ENCODE measurements at regions not wholly inside any gene's neighbourhood (a gene's known extent, or its start where the extent isn't known, plus 50 kb on each side); places are given as distances from the start of the nearest gene placed in this dataset.

DNA sequence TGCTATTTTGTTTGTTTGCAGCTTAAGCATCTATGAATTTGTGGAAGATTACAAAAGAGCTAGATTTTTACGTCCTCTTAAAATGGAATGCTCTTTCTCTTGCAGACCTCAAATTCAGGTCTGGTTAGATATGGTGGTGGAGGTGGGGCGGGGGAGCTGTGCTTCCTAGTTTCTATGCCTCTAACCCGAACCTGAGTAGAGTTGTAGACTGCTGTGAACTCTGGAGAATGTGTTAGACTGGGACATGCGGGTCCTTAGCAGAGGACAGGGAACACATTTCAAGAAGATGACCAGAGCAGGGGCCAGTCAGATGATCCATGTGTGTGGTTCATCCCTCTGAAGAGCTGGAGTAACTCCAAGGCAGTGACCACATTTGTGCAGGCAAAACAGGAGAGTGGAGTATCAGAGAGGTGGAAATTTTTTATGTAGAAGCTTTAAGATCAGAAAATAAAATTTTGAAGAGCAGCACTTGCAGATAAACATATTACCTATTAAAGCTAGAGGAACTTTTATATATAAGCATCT is 154.9 kb downstream of the FAM174A start:
- no peak for TF ChIP-seq RXRA (IDR thresholded peaks at IDR 0.05)
- TF ChIP-seq SP1 (IDR thresholded peaks at IDR 0.05), result no peak
- no peak for TF ChIP-seq NR2F2 (IDR thresholded peaks at IDR 0.05)
- no peak for TF ChIP-seq JUND (IDR thresholded peaks at IDR 0.05)
- TF ChIP-seq TAF1 (conservative IDR thresholded peaks at IDR 0.05), result no peak
- TF ChIP-seq, protein P1, sequence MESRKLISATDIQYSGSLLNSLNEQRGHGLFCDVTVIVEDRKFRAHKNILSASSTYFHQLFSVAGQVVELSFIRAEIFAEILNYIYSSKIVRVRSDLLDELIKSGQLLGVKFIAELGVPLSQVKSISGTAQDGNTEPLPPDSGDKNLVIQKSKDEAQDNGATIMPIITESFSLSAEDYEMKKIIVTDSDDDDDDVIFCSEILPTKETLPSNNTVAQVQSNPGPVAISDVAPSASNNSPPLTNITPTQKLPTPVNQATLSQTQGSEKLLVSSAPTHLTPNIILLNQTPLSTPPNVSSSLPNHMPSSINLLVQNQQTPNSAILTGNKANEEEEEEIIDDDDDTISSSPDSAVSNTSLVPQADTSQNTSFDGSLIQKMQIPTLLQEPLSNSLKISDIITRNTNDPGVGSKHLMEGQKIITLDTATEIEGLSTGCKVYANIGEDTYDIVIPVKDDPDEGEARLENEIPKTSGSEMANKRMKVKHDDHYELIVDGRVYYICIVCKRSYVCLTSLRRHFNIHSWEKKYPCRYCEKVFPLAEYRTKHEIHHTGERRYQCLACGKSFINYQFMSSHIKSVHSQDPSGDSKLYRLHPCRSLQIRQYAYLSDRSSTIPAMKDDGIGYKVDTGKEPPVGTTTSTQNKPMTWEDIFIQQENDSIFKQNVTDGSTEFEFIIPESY (IDR thresholded peaks at IDR 0.05), result no peak
- TF ChIP-seq HNF4G (IDR thresholded peaks at IDR 0.05), result no peak
- TF ChIP-seq, protein P2, sequence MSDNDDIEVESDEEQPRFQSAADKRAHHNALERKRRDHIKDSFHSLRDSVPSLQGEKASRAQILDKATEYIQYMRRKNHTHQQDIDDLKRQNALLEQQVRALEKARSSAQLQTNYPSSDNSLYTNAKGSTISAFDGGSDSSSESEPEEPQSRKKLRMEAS (IDR thresholded peaks at IDR 0.05), result no peak
- no peak for TF ChIP-seq FOXA1 (IDR thresholded peaks at IDR 0.05)
- TF ChIP-seq, protein P3, sequence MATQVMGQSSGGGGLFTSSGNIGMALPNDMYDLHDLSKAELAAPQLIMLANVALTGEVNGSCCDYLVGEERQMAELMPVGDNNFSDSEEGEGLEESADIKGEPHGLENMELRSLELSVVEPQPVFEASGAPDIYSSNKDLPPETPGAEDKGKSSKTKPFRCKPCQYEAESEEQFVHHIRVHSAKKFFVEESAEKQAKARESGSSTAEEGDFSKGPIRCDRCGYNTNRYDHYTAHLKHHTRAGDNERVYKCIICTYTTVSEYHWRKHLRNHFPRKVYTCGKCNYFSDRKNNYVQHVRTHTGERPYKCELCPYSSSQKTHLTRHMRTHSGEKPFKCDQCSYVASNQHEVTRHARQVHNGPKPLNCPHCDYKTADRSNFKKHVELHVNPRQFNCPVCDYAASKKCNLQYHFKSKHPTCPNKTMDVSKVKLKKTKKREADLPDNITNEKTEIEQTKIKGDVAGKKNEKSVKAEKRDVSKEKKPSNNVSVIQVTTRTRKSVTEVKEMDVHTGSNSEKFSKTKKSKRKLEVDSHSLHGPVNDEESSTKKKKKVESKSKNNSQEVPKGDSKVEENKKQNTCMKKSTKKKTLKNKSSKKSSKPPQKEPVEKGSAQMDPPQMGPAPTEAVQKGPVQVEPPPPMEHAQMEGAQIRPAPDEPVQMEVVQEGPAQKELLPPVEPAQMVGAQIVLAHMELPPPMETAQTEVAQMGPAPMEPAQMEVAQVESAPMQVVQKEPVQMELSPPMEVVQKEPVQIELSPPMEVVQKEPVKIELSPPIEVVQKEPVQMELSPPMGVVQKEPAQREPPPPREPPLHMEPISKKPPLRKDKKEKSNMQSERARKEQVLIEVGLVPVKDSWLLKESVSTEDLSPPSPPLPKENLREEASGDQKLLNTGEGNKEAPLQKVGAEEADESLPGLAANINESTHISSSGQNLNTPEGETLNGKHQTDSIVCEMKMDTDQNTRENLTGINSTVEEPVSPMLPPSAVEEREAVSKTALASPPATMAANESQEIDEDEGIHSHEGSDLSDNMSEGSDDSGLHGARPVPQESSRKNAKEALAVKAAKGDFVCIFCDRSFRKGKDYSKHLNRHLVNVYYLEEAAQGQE (IDR thresholded peaks at IDR 0.05), result no peak
- TF ChIP-seq FOXA2 (IDR thresholded peaks at IDR 0.05), result no peak
- TF ChIP-seq, protein P4, sequence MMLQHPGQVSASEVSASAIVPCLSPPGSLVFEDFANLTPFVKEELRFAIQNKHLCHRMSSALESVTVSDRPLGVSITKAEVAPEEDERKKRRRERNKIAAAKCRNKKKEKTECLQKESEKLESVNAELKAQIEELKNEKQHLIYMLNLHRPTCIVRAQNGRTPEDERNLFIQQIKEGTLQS (IDR thresholded peaks at IDR 0.05), result no peak
- TF ChIP-seq RAD21 (IDR thresholded peaks at IDR 0.05), result no peak
- H3K4me3 ChIP-seq (ENCODE audit: low read depth in 1 of 3, low read length in 3 of 3), result no peak overlapping the region
- no peaks in the 10 kb centered on the region for H3K4me1 ChIP-seq (ENCODE audit: control insufficient read depth in 4 of 4, insufficient read depth in 4 of 4, low read length in 3 of 4)
- DNase-seq (ENCODE audit: low spot score), result no peak
- H3K27me3 ChIP-seq (ENCODE audit: control insufficient read depth in 4 of 4, insufficient read depth in 4 of 4, low read length in 3 of 4), result peaks cover 0 to 2% (median 0%) of the 10 kb centered on the region in 4 donors
- H3K27ac ChIP-seq (ENCODE audit: low read depth in 1 of 2, low read length in 2 of 2), result no peak overlapping the region
- WGBS, result 78% methylated on average over 4 of the region's 4 CpGs
- no peaks in the 10 kb centered on the region for H3K36me3 ChIP-seq (ENCODE audit: control insufficient read depth in 4 of 4, insufficient read depth in 3 of 4, low read depth in 1 of 4, low read length in 3 of 4)
- no peak overlapping the region for H3K9ac ChIP-seq (ENCODE audit: low read depth in 1 of 2, low read length in 2 of 2)
- no peaks in the 10 kb centered on the region for H3K9me3 ChIP-seq (ENCODE audit: control insufficient read depth in 4 of 4, low read length in 3 of 4)

DNA sequence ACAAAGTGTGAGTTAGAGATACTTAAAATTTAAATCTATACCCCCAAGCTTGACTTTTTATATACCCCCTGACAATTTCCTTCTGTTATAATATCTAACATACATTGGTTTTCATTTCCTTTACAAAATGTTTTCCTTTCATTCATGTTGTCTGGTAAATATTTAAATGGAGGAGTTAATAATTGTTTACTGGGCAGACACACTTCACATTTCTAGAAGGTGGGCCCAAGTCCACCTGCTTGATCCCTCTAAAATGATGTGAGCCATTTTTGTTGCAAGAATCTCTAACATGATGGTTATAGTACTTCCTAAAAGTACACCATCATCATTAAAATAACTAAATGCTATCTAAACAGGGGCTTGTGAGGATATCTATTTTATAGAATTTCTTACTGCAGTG is 155.9 kb downstream of the FAM174A start:
- peaks cover 0 to 2% (median 0%) of the 10 kb centered on the region in 4 donors for H3K27me3 ChIP-seq (ENCODE audit: control insufficient read depth in 4 of 4, insufficient read depth in 4 of 4, low read length in 3 of 4)
- DNase-seq (ENCODE audit: low spot score), result no peak
- H3K9me3 ChIP-seq (ENCODE audit: control insufficient read depth in 4 of 4, low read length in 3 of 4), result no peaks in the 10 kb centered on the region
- no peaks in the 10 kb centered on the region for H3K4me1 ChIP-seq (ENCODE audit: control insufficient read depth in 4 of 4, insufficient read depth in 4 of 4, low read length in 3 of 4)
- no peak overlapping the region for H3K4me3 ChIP-seq (ENCODE audit: low read depth in 1 of 3, low read length in 3 of 3)
- no peaks in the 10 kb centered on the region for H3K36me3 ChIP-seq (ENCODE audit: control insufficient read depth in 4 of 4, insufficient read depth in 3 of 4, low read depth in 1 of 4, low read length in 3 of 4)
- H3K27ac ChIP-seq (ENCODE audit: low read depth in 1 of 2, low read length in 2 of 2), result no peak overlapping the region
- no peak overlapping the region for H3K9ac ChIP-seq (ENCODE audit: low read depth in 1 of 2, low read length in 2 of 2)
- TF ChIP-seq, protein P3 (IDR thresholded peaks at IDR 0.05), result no peak
- TF ChIP-seq, protein P2 (IDR thresholded peaks at IDR 0.05), result no peak
- TF ChIP-seq RAD21 (IDR thresholded peaks at IDR 0.05) (no peak), EGR1 (IDR thresholded peaks at IDR 0.05; ENCODE audit: low read depth in 2 of 2) (no peak), NR2F2 (IDR thresholded peaks at IDR 0.05) (no peak), JUND (IDR thresholded peaks at IDR 0.05) (no peak), HNF4G (IDR thresholded peaks at IDR 0.05) (no peak), FOXA2 (IDR thresholded peaks at IDR 0.05) (no peak), GABPA (IDR thresholded peaks at IDR 0.05 in 1 of 2, conservative IDR thresholded peaks at IDR 0.05 in 1 of 2) (no peak), HNF4A (conservative IDR thresholded peaks at IDR 0.05) (no peak), FOXA1 (IDR thresholded peaks at IDR 0.05) (no peak), RXRA (IDR thresholded peaks at IDR 0.05) (no peak)
- TF ChIP-seq, protein P5, sequence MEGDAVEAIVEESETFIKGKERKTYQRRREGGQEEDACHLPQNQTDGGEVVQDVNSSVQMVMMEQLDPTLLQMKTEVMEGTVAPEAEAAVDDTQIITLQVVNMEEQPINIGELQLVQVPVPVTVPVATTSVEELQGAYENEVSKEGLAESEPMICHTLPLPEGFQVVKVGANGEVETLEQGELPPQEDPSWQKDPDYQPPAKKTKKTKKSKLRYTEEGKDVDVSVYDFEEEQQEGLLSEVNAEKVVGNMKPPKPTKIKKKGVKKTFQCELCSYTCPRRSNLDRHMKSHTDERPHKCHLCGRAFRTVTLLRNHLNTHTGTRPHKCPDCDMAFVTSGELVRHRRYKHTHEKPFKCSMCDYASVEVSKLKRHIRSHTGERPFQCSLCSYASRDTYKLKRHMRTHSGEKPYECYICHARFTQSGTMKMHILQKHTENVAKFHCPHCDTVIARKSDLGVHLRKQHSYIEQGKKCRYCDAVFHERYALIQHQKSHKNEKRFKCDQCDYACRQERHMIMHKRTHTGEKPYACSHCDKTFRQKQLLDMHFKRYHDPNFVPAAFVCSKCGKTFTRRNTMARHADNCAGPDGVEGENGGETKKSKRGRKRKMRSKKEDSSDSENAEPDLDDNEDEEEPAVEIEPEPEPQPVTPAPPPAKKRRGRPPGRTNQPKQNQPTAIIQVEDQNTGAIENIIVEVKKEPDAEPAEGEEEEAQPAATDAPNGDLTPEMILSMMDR (IDR thresholded peaks at IDR 0.05; ENCODE audit: low read depth, low read length, missing input control), result no peak
- TF ChIP-seq, protein P1 (IDR thresholded peaks at IDR 0.05), result no peak
